ENCODE measurements at regions not wholly inside any gene's neighbourhood (a gene's known extent, or its start where the extent isn't known, plus 50 kb on each side); places are given as distances from the start of the nearest gene placed in this dataset.

GRCh38 chr7:79998363-79998762 is 136.3 kb upstream of the GNAI1 start:
- TF ChIP-seq CTCF (conservative IDR thresholded peaks at IDR 0.05; ENCODE audit: low read length) (no peak), EZH2phosphoT487 (IDR thresholded peaks at IDR 0.05; ENCODE audit: borderline replicate concordance) (no peak)
